H9 (cell line): ENCODE measurements at regions not wholly inside any gene's neighbourhood (a gene's known extent, or its start where the extent isn't known, plus 50 kb on each side); places are given as distances from the start of the nearest gene placed in this dataset.

Experiments
- DNase-seq: peaks from one replicate; pipeline ENCODE4 v3.0.0-alpha.2; 2017
- H2AFZ ChIP-seq: one replicate; pipeline ENCODE4 v1.6.1; 2013; ENCODE audit warnings: mild to moderate bottlenecking, low read length, control low read depth, moderate library complexity
- H2AK5ac ChIP-seq: 2 replicates; pipeline ENCODE4 v1.6.1; 2013; ENCODE audit warnings: low read length, control low read depth, mixed read lengths; ENCODE audit not compliant: insufficient read length
- H2BK120ac ChIP-seq: one replicate; pipeline ENCODE4 v1.6.1; 2013; ENCODE audit warnings: low read depth, mild to moderate bottlenecking, low read length, control low read depth, inconsistent platforms; ENCODE audit not compliant: poor library complexity, severe bottlenecking
- H2BK12ac ChIP-seq: 2 replicates; pipeline ENCODE4 v1.6.1; 2013; ENCODE audit warnings: low read length, control low read depth, mixed read lengths, low read depth; ENCODE audit not compliant: insufficient read length
- H2BK15ac ChIP-seq: 2 replicates; pipeline ENCODE4 v1.6.1; 2013; ENCODE audit warnings: low read depth, low read length, control low read depth
- H2BK20ac ChIP-seq: one replicate; pipeline ENCODE4 v1.6.1; 2013; ENCODE audit warnings: low read depth, mild to moderate bottlenecking, low read length, control low read depth, inconsistent platforms; ENCODE audit not compliant: poor library complexity, severe bottlenecking
- H2BK5ac ChIP-seq: 2 replicates; pipeline ENCODE4 v1.6.1; 2013; ENCODE audit warnings: low read length, control low read depth, mixed read lengths; ENCODE audit not compliant: insufficient read length
- H3K14ac ChIP-seq: 2 replicates; pipeline ENCODE4 v1.6.1; 2013; ENCODE audit warnings: low read length, control low read depth; ENCODE audit not compliant: insufficient read depth
- H3K18ac ChIP-seq: 2 replicates; pipeline ENCODE4 v1.6.1; 2013; ENCODE audit warnings: low read depth, mild to moderate bottlenecking, mixed read lengths, low read length, control low read depth; ENCODE audit not compliant: insufficient read length
- H3K23ac ChIP-seq: 2 replicates; pipeline ENCODE4 v1.6.1; 2013; ENCODE audit warnings: low read length, control low read depth, mixed read lengths, low read depth; ENCODE audit not compliant: insufficient read length
- H3K23me2 ChIP-seq: 2 replicates; pipeline ENCODE4 v1.6.1; 2013; ENCODE audit warnings: low read depth, mild to moderate bottlenecking, mixed read lengths, low read length, control low read depth; ENCODE audit not compliant: insufficient read length, poor library complexity, severe bottlenecking
- H3K27ac ChIP-seq: 2 replicates; pipeline ENCODE4 v1.5.1; 2013; ENCODE audit warnings: low read length, control low read depth, mixed read lengths, low read depth; ENCODE audit not compliant: insufficient read length
- H3K27me3 ChIP-seq: 2 replicates; pipeline ENCODE4 v1.6.1; 2013; ENCODE audit warnings: low read length, control low read depth, inconsistent platforms; ENCODE audit not compliant: insufficient read depth
- H3K4ac ChIP-seq: 2 replicates; pipeline ENCODE4 v1.6.1; 2013; ENCODE audit warnings: low read depth, mild to moderate bottlenecking, control low read depth, inconsistent platforms, low read length, moderate library complexity
- H3K4me1 ChIP-seq: 2 replicates; pipeline ENCODE4 v1.6.1; 2013; ENCODE audit warnings: low read length, control low read depth, inconsistent platforms; ENCODE audit not compliant: insufficient read depth
- H3K4me2 ChIP-seq: 2 replicates; pipeline ENCODE4 v1.6.1; 2013; ENCODE audit warnings: low read length, control low read depth, mixed read lengths; ENCODE audit not compliant: insufficient read length, insufficient read depth
- H3K56ac ChIP-seq: 2 replicates; pipeline ENCODE4 v1.6.1; 2013; ENCODE audit warnings: low read depth, mild to moderate bottlenecking, mixed read lengths, low read length, control low read depth; ENCODE audit not compliant: insufficient read length
- H3K79me1 ChIP-seq: 2 replicates; pipeline ENCODE4 v1.6.1; 2013; ENCODE audit warnings: low read depth, mild to moderate bottlenecking, moderate library complexity, low read length, control low read depth, inconsistent platforms; ENCODE audit not compliant: insufficient read depth, poor library complexity, severe bottlenecking
- H3K79me2 ChIP-seq: 2 replicates; pipeline ENCODE4 v1.6.1; 2013; ENCODE audit warnings: low read length, control low read depth, inconsistent platforms; ENCODE audit not compliant: insufficient read depth
- H3K9ac ChIP-seq: 2 replicates; pipeline ENCODE4 v1.6.1; 2013; ENCODE audit warnings: low read length, control low read depth, mixed read lengths; ENCODE audit not compliant: insufficient read length; ENCODE audit errors: extremely low read depth
- H3K9me3 ChIP-seq: one replicate; pipeline ENCODE4 v1.6.1; 2013; ENCODE audit warnings: low read depth, low read length, inconsistent platforms; ENCODE audit not compliant: control insufficient read depth
- H3T11ph ChIP-seq: one replicate; pipeline ENCODE4 v1.6.1; 2013; ENCODE audit warnings: mild to moderate bottlenecking, low read length, control low read depth, inconsistent platforms
- H4K20me1 ChIP-seq: one replicate; pipeline ENCODE4 v1.6.1; 2013; ENCODE audit not compliant: control insufficient read depth, insufficient read length, insufficient read depth
- H4K5ac ChIP-seq: 2 replicates; pipeline ENCODE4 v1.6.1; 2013; ENCODE audit warnings: low read depth, mild to moderate bottlenecking, mixed read lengths, low read length, control low read depth; ENCODE audit not compliant: insufficient read length
- H4K8ac ChIP-seq: replicated peaks from 2 replicates; pipeline ENCODE4 v1.6.1; 2013; ENCODE audit warnings: low read length, control low read depth, mixed read lengths, low read depth; ENCODE audit not compliant: insufficient read length
- H4K91ac ChIP-seq: 2 replicates; pipeline ENCODE4 v1.6.1; 2013; ENCODE audit warnings: low read depth, mild to moderate bottlenecking, moderate library complexity, mixed read lengths, low read length, control low read depth; ENCODE audit not compliant: insufficient read length
- H3K27ac Mint-ChIP-seq, 3 experiments: 2 replicates in 2 of 3; 3 replicates in 1 of 3; pipeline ENCODE4 v1.8.0; 2020 to 2021; ENCODE audit warnings: mixed read lengths in 3 of 3, mild to moderate bottlenecking in 1 of 3, moderate library complexity in 1 of 3
- H3K27me3 Mint-ChIP-seq: 2 replicates; pipeline ENCODE4 v1.8.0; 2021; ENCODE audit warnings: low read depth, mild to moderate bottlenecking, moderate library complexity, mixed read lengths
- H3K36me3 Mint-ChIP-seq, 3 experiments: 2 replicates in 2 of 3; 3 replicates in 1 of 3; pipeline ENCODE4 v1.8.0; 2020 to 2021; ENCODE audit warnings: low read depth in 3 of 3, mixed read lengths in 3 of 3; ENCODE audit not compliant: insufficient read depth in 1 of 3
- H3K4me1 Mint-ChIP-seq, 2 experiments: 2 replicates each; pipeline ENCODE4 v1.8.0; 2020; ENCODE audit warnings: mixed read lengths in 2 of 2
- H3K4me3 Mint-ChIP-seq, 2 experiments: 2 replicates in 1 of 2; 3 replicates in 1 of 2; pipeline ENCODE4 v1.8.0; 2020 to 2021; ENCODE audit warnings: mild to moderate bottlenecking in 2 of 2, mixed read lengths in 2 of 2, moderate library complexity in 1 of 2
- H3K9me3 Mint-ChIP-seq, 2 experiments: 2 replicates in 1 of 2; 3 replicates in 1 of 2; pipeline ENCODE4 v1.8.0; 2020; ENCODE audit warnings: mild to moderate bottlenecking in 2 of 2, mixed read lengths in 2 of 2, moderate library complexity in 1 of 2
- WGBS: extraction: QIAGEN DNeasy Blood & Tissue Kit; methylation state at CpG from one replicate; pipeline ENCODE4 v1.1.7; 2013; ENCODE audit warnings: missing lambda C conversion rate, low lambda C conversion rate, mixed read lengths; ENCODE audit not compliant: insufficient read length; ENCODE audit errors: extremely low coverage; 5-methylcytosine and 5-hydroxymethylcytosine counted together
- TF ChIP-seq, protein P1 (sequence below): fragments of 200-600 bp; sonication (generic); conservative IDR thresholded peaks from 3 replicates; pipeline ENCODE4 v1.8.0; 2021; ENCODE audit warnings: antibody characterized with exemption, mild to moderate bottlenecking

- no peaks in the 10 kb centered on the region for H3K27me3 Mint-ChIP-seq
- Histone ChIP-seq H2AFZ (no peak overlapping the region), H3K4me1 (no peaks in the 10 kb centered on the region), H3K79me1 (no peaks in the 10 kb centered on the region), H3K14ac (no peak overlapping the region), H2BK120ac (no peak overlapping the region), H2BK15ac (no peak overlapping the region), H3K23ac (no peak overlapping the region), H3K27me3 (no peaks in the 10 kb centered on the region), H3K23me2 (no peaks in the 10 kb centered on the region), H4K5ac (no peak overlapping the region), H2BK12ac (no peak overlapping the region), H3K79me2 (no peaks in the 10 kb centered on the region), H3K9ac (no peak overlapping the region), H4K20me1 (no peaks in the 10 kb centered on the region), H2BK20ac (no peak overlapping the region), H3K27ac (no peak overlapping the region), H3K4ac (no peak overlapping the region), H2AK5ac (no peak overlapping the region), H2BK5ac (no peak overlapping the region), H3K9me3 (no peaks in the 10 kb centered on the region), H4K8ac (no peak overlapping the region), H3K56ac (no peak overlapping the region), H3K18ac (no peak overlapping the region), H4K91ac (no peak overlapping the region), H3K4me2 (no peak overlapping the region), H3T11ph (no peak overlapping the region)
- DNase-seq = no peak
- H3K9me3 Mint-ChIP-seq = peaks cover 5 to 16% of the 10 kb centered on the region in 2 experiments; a peak in 4 of 5 replicates
- H3K36me3 Mint-ChIP-seq = peaks cover 0 to 4% (median 4%) of the 10 kb centered on the region in 3 experiments; a peak in 4 of 7 replicates
- TF ChIP-seq, protein P1, sequence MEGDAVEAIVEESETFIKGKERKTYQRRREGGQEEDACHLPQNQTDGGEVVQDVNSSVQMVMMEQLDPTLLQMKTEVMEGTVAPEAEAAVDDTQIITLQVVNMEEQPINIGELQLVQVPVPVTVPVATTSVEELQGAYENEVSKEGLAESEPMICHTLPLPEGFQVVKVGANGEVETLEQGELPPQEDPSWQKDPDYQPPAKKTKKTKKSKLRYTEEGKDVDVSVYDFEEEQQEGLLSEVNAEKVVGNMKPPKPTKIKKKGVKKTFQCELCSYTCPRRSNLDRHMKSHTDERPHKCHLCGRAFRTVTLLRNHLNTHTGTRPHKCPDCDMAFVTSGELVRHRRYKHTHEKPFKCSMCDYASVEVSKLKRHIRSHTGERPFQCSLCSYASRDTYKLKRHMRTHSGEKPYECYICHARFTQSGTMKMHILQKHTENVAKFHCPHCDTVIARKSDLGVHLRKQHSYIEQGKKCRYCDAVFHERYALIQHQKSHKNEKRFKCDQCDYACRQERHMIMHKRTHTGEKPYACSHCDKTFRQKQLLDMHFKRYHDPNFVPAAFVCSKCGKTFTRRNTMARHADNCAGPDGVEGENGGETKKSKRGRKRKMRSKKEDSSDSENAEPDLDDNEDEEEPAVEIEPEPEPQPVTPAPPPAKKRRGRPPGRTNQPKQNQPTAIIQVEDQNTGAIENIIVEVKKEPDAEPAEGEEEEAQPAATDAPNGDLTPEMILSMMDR = no peak
- H3K4me3 Mint-ChIP-seq = no peak overlapping the region
- no peak overlapping the region for H3K27ac Mint-ChIP-seq
- no peaks in the 10 kb centered on the region for H3K4me1 Mint-ChIP-seq
- whole genome bisulfite sequencing = no CpG with 5 or more reads among the region's 4 CpGs
These were observed 160.1 kb upstream of the BANK1 start for GRCh38 chr4:101630319-101630986.
